ENCODE measurements at regions not wholly inside any gene's neighbourhood (a gene's known extent, or its start where the extent isn't known, plus 50 kb on each side); places are given as distances from the start of the nearest gene placed in this dataset.

DNA sequence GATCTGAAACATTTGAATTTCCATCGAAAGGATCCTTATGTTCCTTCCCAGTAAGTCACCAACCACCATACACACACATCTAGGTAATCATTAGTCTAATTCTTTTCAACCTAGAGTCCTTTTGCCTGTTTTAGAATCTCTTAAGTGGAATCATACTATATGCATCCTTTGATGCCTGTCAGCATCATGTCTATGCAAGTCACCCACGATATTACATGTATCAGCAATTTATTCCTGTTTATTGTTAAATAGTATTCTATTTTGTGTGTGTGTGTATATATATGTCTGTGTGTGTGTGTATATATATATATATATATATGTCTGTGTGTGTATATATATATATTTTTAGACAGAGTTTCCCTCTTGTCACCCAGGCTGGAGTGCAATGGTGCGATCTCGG, 78.9 kb upstream of the RPH3AL start:
- intact Hi-C loops (cut with micrococcal nuclease; ENCODE audit: unreplicated experiment) (no loop called here), in situ Hi-C loops (cut with HindIII; ENCODE audit: low pct_unique_long_range_greater_than_20kb, low sequenced_read_pairs) (no loop called here)
- CTCF ChIA-PET = no interaction called here
- TF ChIP-seq, protein P1, sequence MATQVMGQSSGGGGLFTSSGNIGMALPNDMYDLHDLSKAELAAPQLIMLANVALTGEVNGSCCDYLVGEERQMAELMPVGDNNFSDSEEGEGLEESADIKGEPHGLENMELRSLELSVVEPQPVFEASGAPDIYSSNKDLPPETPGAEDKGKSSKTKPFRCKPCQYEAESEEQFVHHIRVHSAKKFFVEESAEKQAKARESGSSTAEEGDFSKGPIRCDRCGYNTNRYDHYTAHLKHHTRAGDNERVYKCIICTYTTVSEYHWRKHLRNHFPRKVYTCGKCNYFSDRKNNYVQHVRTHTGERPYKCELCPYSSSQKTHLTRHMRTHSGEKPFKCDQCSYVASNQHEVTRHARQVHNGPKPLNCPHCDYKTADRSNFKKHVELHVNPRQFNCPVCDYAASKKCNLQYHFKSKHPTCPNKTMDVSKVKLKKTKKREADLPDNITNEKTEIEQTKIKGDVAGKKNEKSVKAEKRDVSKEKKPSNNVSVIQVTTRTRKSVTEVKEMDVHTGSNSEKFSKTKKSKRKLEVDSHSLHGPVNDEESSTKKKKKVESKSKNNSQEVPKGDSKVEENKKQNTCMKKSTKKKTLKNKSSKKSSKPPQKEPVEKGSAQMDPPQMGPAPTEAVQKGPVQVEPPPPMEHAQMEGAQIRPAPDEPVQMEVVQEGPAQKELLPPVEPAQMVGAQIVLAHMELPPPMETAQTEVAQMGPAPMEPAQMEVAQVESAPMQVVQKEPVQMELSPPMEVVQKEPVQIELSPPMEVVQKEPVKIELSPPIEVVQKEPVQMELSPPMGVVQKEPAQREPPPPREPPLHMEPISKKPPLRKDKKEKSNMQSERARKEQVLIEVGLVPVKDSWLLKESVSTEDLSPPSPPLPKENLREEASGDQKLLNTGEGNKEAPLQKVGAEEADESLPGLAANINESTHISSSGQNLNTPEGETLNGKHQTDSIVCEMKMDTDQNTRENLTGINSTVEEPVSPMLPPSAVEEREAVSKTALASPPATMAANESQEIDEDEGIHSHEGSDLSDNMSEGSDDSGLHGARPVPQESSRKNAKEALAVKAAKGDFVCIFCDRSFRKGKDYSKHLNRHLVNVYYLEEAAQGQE (IDR thresholded peaks at IDR 0.05; ENCODE audit: insufficient read depth in 1 of 2, low read depth in 2 of 2, low read length in 1 of 2) = no peak
- no peak overlapping the region for H3K4me3 ChIP-seq (ENCODE audit: low read depth in 2 of 2, low read length in 2 of 2)
- DNase-seq (ENCODE audit: low read depth, low spot score) = no peak
- H3K36me3 ChIP-seq (ENCODE audit: control insufficient read depth, insufficient read depth, low read length) = no peaks in the 10 kb centered on the region
- no peak for ATAC-seq
- H3K9me3 ChIP-seq (ENCODE audit: control insufficient read depth, insufficient read depth, low read depth, low read length) = peaks cover 3% of the 10 kb centered on the region; the same call in 1 of the 2 replicates
- POLR2A ChIA-PET = no interaction called here
- H3K27me3 ChIP-seq (ENCODE audit: control insufficient read depth, insufficient read depth, low read length) = no peaks in the 10 kb centered on the region
- H3K27ac ChIP-seq (ENCODE audit: low read length) = no peak overlapping the region
- H3K4me1 ChIP-seq (ENCODE audit: control insufficient read depth, insufficient read depth, low read length) = no peaks in the 10 kb centered on the region
- BruUV-seq (replicated peaks) = no TSS peak

DNA sequence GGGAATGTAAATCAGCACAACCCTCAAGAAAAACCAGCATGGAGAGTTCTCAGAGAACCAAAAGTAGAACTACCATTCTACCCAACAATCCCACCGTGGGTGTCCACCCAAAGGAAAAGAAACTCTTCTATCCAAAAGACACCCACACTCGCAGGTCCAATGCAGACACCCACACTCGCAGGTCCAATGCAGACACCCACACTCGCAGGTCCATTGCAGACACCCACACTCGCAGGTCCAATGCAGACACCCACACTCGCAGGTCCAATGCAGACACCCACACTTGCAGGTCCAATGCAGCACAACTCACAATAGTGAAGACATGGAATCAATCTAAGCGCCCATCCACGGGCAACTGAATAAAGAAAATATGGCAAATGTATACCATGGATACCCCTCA, 77.0 kb upstream of the RPH3AL start:
- H3K4me3 ChIP-seq (ENCODE audit: low read depth in 2 of 2, low read length in 2 of 2) = no peak overlapping the region
- H3K27ac ChIP-seq (ENCODE audit: low read length) = no peak overlapping the region
- H3K27me3 ChIP-seq (ENCODE audit: control insufficient read depth, insufficient read depth, low read length) = no peaks in the 10 kb centered on the region
- ATAC-seq (no peak), DNase-seq (ENCODE audit: low read depth, low spot score) (no peak)
- H3K9me3 ChIP-seq (ENCODE audit: control insufficient read depth, insufficient read depth, low read depth, low read length) = no peaks in the 10 kb centered on the region
- H3K36me3 ChIP-seq (ENCODE audit: control insufficient read depth, insufficient read depth, low read length) = no peaks in the 10 kb centered on the region
- CTCF ChIA-PET = no interaction called here
- TF ChIP-seq TCF7L2 (IDR thresholded peaks at IDR 0.05; ENCODE audit: low read depth, low read length) = no peak
- TF ChIP-seq SIN3A (IDR thresholded peaks at IDR 0.05; ENCODE audit: borderline replicate concordance, insufficient read depth, low read depth, low read length) = no peak
- TF ChIP-seq, protein P1 (IDR thresholded peaks at IDR 0.05; ENCODE audit: insufficient read depth in 1 of 2, low read depth in 2 of 2, low read length in 1 of 2) = no peak
- TF ChIP-seq POLR2AphosphoS5 (IDR thresholded peaks at IDR 0.05; ENCODE audit: low read depth, low read length) = no peak
- TF ChIP-seq, protein P2, sequence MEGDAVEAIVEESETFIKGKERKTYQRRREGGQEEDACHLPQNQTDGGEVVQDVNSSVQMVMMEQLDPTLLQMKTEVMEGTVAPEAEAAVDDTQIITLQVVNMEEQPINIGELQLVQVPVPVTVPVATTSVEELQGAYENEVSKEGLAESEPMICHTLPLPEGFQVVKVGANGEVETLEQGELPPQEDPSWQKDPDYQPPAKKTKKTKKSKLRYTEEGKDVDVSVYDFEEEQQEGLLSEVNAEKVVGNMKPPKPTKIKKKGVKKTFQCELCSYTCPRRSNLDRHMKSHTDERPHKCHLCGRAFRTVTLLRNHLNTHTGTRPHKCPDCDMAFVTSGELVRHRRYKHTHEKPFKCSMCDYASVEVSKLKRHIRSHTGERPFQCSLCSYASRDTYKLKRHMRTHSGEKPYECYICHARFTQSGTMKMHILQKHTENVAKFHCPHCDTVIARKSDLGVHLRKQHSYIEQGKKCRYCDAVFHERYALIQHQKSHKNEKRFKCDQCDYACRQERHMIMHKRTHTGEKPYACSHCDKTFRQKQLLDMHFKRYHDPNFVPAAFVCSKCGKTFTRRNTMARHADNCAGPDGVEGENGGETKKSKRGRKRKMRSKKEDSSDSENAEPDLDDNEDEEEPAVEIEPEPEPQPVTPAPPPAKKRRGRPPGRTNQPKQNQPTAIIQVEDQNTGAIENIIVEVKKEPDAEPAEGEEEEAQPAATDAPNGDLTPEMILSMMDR (IDR thresholded peaks at IDR 0.05) = no peak
- POLR2A ChIA-PET = no interaction called here
- in situ Hi-C loops (cut with HindIII; ENCODE audit: low pct_unique_long_range_greater_than_20kb, low sequenced_read_pairs) (no loop called here), intact Hi-C loops (cut with micrococcal nuclease; ENCODE audit: unreplicated experiment) (no loop called here)
- BruUV-seq (replicated peaks) = no TSS peak
- no peaks in the 10 kb centered on the region for H3K4me1 ChIP-seq (ENCODE audit: control insufficient read depth, insufficient read depth, low read length)

All from Panc1 (cell line).